Stimulated activated CD4-positive, alpha-beta T cell treated with anti-CD3 and anti-CD28 coated beads, Interleukin-2, amount 100 ng/mL, for 48 hours (primary cell): ENCODE measurements at regions not wholly inside any gene's neighbourhood (a gene's known extent, or its start where the extent isn't known, plus 50 kb on each side); places are given as distances from the start of the nearest gene placed in this dataset.
"Not testable (repeated sequence)": the region's sequence is repeated elsewhere in the genome, so short reads cannot be mapped to it uniquely, and the experiment has no call there.

Source experiments
- DNase-seq, 2 donors: peaks; one replicate each; pipeline ENCODE4 v3.0.0-alpha.2; 2020

DNA sequence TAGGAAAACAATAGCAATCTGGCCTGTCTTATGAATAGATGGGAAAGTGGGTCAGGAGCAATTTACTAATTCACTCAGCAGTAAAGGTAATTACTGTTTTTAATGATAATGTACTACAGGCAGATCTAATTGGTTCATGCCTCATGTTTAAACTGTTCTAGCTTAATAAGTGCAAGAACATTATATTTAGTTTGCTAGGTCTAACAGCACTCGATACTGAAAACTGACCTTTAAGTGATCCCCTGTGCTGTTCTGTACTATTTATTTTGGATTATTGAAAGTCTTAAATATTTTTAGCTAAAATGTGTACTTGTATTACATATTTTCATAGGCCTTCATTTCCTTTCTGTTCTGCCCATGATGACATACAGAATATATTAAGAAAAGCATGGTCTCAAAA is 998.0 kb upstream of the GJE1 start:
- DNase-seq = no peak

DNA sequence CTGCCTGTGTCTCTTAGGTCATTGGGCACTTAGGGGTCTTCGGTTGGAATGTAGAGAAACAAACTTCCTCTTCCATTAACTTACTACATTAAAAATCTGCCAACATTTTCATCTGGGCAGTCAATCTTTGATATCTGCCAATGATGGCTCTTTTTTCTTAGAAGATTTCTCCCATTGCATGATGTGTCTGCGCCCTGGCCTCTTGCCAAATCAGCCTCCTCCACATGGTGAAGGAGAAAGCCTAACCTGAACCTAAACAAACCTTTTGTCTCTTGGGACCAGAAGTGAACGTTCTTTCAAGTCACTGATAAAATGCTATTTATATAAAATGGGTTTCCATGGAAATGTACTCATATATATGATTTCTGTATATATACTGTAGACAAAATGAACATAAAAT is 998.9 kb upstream of the GJE1 start:
- no peak for DNase-seq

DNA sequence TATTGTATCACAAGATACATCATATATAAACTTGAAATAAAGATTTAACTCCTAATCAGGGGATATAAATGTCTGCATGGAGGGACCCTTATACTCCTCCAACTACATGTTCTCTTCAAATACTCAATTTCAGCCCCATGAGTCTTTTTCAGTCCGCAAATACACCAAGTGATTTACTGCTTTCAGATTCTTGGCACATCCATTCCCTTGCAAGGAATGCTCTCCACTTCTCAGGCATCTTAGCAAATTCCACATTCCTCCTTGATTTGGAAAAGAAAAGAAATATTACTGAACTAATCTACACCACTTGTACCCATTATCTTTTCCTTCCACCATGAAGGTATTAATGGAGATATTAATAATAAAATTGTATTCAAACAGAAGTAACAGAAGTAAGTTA is 999.4 kb upstream of the GJE1 start:
- DNase-seq = no peak

DNA sequence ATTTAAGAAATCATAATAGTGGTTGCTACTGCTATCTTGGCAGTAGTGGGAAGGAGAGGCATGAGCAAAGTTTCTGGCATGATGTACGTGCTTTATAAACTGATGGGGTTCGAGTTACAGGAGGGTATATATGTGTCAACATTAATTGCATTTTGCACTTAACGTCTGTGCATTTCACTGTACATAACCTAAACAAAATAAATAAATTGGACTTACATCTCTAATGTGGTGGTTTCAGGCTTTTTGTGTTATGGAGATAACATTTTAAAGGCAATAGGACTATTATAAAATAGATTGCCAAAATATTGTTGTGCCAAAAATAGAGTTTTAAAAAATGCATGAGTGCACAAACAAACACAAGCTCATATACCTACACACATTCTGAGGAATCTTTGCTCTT is 1001.1 kb upstream of the GJE1 start:
- DNase-seq = no peak

DNA sequence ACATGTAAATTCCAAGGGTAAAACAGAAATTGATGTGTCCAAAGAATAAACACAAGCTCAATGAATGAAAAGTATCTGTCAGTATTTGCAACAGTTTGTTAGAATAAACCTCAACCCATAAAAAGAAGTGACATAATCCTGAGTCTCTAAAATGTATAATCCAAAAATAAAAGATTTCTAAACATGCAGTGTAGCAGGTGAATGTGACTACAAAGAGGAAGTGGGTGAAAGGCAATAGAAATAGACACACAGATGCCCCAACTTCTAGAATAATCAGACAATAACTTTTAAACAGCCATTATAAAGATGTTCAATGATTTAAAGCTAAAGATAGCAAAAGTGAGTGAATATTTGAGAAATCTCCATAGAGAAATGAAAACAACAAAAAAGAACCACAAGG is 1009.2 kb upstream of the GJE1 start:
- DNase-seq = no peak

DNA sequence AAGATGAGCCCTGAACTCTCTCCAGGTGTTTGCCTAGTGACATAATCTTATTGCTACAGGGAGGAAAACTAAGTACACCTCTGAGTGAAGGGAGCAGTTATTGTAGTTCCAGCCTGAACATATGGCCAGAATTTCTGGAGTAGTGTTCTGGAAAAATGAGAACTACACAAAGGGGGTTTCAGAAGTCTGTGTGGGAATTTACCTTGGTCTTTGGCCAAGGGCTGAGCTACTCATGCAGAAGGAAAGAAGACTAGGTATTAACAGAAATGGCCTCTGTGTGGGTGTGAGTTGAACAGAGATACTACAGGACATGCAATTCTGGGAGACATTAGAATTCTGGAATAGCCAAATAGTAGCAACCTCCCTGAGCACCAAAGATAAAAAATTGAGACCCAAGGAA is 1009.7 kb upstream of the GJE1 start:
- no peak for DNase-seq

DNA sequence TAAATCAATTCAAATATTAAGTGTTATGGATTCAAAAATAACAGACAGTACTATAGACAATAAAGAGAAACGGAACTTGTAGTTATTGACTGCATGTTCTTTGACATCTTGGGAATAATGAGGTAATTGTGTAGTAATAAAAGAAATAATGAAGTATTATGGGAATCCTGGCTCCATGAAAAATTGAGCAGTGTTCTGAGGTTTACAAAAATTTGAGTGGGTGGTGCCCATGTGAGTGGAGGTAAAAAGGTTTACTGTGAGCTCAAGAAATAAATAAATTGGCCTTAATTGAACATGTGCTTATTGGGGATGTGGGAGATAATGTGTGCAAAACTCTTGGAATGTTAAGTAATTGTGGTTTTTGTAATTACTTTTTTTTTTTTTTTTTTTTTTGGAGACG is 1013.7 kb upstream of the GJE1 start:
- DNase-seq = no peak

DNA sequence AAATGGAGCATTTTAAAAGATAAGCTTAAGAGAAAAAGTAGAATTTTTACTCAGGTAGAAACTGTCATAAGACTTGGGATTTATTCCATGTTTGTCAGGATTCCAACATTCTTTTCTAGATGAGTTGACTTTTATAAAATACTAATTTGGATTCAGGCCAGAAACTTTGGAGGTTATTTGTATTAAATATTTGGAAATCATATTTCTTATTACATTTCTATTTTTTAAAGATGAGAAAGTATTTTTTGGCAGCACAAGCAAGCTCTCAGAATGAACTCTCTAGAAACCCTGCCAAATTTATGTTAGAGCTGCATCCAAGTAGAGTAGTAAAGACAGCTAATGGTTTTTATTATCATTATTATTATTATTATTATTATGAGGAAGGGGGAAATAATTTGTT is 1014.9 kb upstream of the GJE1 start:
- DNase-seq = no peak

DNA sequence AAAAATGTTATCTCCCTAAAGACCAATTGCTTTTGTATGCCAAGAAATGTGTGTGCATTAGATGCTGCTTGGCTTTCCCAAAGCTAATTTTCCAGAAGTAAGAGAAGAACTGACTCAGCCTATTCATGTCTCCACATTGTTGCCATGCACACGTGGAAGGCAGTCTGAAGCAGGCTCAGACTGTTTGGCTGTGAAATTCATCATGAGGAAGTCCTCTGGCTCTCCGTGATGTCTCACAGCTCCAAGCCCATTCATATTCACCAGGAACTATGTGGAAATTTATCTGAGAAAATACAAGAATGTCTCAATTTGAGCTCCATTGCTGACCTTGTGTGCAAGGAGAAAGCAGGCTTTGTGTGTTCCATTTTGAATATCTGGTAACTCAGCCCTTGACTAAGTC is 1022.2 kb upstream of the GJE1 start:
- no peak for DNase-seq

DNA sequence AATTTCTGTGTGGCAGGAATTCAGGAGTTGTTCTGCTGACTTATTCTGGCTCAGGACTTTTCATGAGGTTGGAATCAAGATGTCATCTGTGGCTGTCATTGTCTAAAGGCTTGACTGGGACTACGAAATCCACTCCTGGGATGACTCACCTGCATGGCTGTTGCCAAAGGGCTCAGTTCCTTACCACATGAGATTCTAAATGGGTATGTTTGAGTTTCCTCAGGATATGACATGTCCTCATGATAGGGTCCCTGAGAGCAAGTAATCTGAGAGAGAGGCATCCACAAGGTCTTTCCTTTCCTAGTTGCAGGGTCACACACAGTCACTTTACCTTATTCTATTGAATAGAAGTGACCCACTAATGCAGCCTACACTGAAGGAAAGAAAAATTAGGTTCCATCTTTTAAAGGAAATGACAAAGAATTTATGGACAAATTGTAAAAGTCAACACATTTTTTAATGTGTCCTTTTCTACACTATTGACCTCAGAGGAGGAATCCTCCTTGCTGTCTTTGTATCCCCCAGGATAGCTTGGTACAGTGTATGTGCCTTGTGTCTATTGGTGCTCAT is 1025.0 kb upstream of the GJE1 start:
- DNase-seq = no peak

DNA sequence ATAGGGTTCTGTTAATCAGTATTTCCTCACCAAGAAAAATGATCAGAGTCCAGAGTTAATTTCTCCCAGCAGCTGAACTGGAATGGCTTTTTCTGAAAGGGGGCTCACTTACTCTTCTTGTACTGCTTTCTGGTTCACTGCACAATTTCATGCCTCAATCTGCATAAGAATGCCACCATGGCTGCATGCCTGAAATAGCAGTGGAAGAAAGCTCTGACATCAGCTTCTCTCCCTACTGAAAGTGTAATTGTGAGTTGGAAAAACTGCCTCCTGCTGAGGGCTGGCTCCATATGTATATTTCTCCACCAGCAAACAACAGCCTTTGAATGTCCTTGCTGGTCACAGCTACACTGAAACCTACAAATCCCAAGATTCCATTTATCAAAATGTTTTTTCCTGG is 1027.2 kb upstream of the GJE1 start:
- DNase-seq = no peak

DNA sequence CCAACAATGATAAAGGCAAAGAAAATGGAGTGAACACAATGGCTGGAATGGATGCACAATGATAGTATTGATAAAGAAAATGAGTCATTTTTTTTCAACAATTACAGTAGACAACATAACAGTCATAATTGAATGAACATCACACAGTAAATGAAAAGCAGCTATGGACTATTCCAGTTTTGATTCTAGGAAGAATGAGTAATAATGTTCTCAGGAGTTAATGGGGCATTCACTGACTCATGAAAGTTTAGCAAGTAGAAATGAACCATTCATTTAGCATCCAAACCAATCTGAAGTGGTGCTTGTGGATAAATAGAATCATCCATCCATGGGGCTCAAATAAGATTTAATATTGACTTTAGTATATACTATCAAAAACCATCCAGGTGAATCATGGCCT is 1029.5 kb upstream of the GJE1 start:
- no peak for DNase-seq

DNA sequence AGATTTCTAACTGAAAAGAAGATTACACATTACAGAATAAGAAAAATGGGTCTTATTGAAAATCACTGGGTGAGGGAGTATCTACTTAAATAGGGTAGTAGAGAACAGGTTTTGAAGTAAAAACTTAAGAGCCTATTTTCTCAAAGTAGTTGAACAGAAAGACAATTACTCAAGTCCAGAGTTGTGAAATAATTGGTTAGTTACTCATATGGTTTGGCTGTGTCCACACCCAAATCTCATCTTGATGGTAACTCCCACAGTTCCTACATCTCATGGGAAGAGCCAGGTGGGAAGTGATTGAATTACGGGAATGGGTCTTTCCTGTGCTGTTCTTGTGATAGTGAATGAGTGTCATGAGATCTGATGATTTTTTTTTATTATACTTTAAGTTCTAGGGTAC is 1035.3 kb upstream of the GJE1 start:
- DNase-seq = no peak

DNA sequence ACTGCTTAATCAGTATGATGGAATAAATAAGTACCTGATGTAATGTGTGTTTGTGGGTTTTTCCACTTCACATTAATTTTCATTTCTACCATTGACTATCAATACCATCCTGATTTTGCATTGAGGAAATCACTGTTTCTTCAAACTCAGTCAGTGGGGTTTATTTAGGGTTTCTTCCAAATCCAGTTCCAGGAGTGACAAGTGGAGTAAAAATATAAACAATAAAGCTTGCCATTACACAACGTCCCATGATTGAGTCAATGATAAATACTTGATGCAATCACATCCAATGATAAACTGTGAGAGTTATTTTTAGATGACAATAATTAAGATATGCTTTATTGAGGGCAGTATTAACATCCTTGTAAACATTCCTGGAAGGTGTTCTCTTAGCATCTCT is 1037.4 kb upstream of the GJE1 start:
- DNase-seq = no peak

DNA sequence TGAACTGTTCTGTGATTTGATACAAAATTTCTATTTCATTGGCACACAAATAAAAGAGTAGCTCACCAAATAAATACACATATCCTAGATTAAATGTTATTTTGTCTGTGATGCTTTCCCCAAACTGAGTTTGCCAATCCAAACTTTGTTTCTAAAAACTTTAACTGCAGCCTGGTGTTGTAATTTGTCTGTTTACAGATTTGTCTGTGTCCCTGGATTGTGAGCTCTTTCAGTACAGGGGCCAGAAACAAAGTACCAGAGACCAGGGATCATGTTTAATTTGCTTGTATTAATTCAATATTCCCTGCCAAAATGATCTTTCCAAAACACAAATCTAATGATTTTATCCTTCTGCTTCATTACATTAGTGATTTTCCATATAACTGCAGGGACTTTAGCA is 1044.6 kb upstream of the GJE1 start:
- no peak for DNase-seq

DNA sequence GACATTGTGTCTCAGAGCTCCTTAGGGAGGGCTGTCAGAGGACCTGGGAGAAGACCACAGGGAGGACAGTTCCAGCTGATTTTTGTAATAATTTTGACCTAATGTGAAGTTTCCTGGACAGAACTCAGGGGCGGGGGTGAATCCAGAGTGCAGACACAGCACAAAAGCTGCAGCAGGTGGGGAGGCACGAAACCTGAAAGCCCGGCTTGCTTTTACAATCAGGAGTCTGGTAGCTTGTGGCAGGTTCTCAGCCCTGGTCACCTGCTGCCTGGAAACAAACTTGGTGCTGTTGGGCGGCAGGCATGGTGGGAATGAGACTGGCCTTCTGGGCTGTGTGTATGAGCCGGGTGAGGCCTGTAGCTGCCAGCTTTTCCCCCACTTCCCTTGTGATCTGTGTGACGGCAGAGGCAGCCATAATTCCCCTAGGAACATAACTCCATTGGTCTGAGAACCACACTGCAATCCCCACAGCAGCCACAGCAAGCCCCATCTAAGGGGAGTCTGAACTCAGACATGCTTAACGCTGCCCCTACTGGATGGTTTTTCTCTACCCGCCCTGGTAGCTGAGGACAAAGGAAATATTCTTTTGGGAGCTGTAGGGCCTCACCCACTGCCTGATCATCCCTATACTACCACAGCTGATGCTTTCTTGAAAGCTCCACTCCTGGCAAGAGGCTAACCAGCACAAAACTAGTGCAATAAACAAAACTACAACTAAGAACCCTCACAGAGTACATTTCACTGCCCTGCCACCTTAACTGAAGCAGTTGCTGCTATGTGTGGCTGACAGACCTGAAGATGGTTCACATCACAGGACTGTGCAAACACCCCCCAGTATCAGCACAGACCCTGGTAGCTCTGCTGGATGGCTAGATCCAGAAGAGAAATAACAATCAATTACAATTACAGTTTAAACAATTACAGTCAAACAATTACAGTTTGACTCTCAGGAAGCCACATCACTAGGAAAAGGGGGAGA is 1055.1 kb upstream of the GJE1 start:
- peak; percentile 4 to 5 for DNase-seq

DNA sequence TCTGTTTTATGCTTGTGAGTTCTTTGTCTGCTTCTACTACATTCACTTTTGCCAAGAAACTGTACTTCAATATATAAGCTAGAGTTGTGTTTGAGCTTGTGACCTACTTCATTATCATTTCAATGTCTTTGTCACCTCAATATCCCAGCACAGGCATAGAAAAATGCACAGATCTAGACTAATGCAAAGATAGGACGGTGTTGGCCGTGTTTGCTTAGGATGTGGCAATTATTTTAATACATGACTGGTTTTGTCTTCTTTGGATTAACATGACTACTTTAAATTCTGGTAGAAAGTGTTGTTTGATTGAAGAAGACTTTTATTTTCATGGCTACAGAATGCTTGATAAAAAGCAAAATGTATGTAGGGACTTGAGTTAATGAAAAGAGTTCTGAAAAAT is 1075.0 kb upstream of the GJE1 start:
- DNase-seq = no peak

DNA sequence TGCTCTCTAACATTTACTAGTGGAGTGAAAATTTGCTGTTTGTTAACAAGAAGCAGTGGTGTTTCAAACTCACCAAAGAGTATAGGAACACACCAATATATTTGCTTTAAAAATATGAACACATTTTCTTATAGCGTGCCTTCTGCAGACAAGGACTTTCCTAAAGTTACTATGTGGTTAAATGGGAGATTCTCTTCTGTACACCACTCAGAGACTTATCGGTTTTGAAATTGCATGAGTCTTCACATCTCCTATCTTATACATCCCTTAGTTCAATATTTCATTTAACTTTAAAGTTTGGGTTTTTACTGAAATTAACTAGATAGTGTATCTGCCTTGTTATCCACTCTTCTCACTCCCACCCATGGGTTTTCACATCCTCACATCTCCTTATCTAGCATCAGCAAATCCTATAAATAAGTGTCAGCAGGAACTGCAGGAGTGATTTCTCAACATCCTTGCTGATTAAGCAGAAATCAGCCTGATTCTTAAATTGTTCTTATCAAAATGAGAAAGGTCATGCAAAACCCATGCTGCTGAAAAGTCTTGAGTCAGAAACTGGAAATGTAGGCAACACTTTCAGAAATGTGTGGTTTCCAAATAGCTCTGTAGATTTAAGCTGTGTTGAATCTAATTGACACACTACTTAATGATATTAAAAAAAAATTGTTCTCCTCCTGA is 1075.6 kb upstream of the GJE1 start:
- DNase-seq = no peak

DNA sequence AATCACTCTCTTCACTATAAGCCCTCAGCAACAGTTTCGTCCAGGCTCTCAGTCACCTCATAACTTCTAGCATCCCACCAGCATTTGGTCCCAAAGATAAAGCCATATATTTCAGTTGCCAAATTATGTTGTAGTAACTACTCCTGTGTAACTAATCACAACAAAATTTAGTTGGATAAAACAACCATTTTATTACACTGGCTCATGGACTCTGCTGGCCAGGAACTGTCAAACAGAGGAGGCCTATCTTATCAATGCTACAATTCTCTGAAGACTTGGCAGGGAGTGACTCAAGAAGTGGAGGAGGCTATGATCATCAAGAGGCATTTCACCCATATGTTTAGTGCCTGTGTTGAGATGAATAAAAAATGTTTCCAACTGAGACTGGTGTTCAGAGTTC is 1082.3 kb upstream of the GJE1 start:
- DNase-seq = no peak

DNA sequence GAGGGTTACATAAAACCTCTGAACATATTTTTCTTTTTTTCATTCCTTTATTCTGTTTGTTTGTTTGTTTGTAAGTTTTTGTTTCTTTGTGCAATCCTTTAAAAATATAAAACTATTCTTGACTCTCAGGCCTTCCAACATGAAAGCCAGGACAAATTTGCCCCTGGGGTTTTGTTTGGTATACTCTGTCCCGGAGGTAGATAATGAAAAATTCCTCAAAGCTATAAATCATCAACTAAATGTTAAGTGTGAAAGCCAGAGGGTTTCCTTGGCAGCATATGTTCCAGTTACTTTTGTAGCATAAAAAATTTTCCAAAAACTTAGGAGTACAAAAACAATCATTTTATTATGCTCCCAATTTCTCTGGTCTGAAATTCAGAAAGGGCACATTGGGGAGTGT is 1084.3 kb upstream of the GJE1 start:
- no peak for DNase-seq

DNA sequence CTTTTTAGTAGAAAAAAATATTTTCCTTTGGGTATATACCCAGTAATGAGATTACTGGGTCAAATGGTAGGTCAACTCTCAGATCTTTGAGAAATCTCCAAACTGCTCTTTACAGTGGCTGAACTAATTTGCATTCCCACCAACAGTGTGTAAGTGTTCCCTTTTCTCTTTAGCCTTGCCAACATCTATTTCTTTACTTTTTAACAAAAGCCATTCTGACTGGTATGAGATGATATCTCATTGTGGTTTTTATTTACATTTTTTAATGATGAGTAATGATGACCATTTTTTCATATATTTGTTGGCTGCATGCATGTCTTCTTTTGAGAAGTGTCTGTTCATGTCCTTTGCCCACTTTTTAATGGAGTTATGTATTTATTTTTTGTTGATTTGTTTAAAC is 1086.2 kb upstream of the GJE1 start:
- not testable (repeated sequence) for DNase-seq

DNA sequence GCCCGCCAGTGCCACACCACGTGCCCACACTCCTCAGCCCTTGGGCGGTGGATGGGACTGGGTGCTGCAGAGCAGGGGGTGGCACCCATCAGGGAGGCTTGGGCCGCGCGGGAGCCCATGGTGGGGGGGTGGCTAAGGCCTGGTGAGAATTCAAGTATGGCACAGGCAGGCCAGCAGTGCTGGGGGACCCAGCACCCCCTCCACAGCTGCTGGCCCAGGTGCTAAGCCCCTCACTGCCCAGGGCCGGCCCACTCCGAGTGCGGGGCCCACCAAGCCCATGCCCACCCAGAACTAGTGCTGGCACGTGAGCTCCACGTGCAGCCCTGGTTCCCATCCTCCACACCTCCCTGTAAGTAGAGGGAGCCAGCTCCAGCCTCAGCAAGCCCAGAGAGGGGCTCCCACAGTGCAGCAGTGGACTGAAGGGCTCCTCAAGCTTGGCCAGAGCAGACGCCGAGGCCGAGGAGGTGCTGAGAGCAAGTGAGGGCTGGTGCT is 1091.1 kb upstream of the GJE1 start:
- DNase-seq = no peak

DNA sequence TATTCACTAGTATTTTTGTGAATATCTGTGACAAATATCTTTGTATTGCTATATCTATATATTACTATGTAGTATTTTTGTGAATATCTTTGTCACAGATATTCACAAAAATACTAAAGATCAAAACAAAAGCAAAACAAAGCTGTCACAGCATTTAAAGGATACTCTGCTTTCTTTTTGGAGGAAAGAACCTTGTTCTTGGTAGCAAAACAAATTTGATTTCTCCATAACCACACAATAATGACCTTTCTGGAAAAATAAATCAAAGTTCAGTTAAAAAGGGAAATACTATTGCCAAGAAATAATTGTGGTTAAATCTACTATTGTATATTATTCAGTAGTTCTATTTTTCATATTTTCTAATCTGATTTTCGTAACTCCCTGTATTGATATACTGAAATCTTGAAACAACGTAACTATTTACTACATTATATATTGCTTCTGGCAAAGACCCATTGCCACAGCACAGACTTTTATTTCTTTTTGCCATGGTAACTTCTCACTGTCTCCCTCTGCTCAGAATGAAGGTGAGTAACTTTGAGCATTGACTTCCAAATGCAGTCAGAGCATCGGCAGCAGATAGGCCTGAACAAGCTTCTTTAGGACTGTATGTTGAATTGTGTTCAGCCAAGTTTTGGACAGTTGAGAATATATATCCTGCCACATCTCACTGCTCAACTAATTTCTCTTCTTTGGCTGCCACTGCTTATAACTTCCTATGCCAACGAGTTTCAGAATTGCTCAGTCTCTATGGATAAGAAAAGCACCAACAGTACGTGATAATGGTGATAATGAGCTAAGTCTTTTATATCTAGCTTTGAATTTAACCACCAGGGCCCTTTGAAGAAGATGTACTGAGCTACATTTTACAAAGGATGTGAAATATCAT is 1097.2 kb upstream of the GJE1 start:
- no peak for DNase-seq
